ENCODE measurements at regions not wholly inside any gene's neighbourhood (a gene's known extent, or its start where the extent isn't known, plus 50 kb on each side); places are given as distances from the start of the nearest gene placed in this dataset.

GRCh38 chr7:85833066-85833465, 646.2 kb upstream of the SEMA3D start (continued):
- no peak for TF ChIP-seq CTCF (IDR thresholded peaks at IDR 0.05)
- no peak for TF ChIP-seq ZSCAN20 (CRISPR knock-in tag; IDR thresholded peaks at IDR 0.05)
- no peak for TF ChIP-seq NFE2L2 (conservative IDR thresholded peaks at IDR 0.05; ENCODE audit: low read length)
- no peak for TF ChIP-seq POLR2A (IDR thresholded peaks at IDR 0.05; ENCODE audit: low read length)
- no peak for TF ChIP-seq HDAC2 (IDR thresholded peaks at IDR 0.05)
- TF ChIP-seq HOXB13 (CRISPR knock-in tag; IDR thresholded peaks at IDR 0.05; ENCODE audit: low read depth) = no peak
- TF ChIP-seq ZC3H11A (IDR thresholded peaks at IDR 0.05) = no peak
- no peak for TF ChIP-seq MAX (IDR thresholded peaks at IDR 0.05)

- Histone ChIP-seq H3K27ac (no peak overlapping the region), H3K4me3 (no peak overlapping the region), H3K4me1 (no peaks in the 10 kb centered on the region), H3K9me3 (no peaks in the 10 kb centered on the region), H3K4me2 (no peak overlapping the region)
- CTCF ChIA-PET = interaction anchor here (1.7 to 4.7 kb wide), 6 partner anchors 10 to 1896 kb away, joined by 4 to 98 read pairs (median 10); partner anchors contain the start of gene SEMA3D
- TF ChIP-seq MAFK (IDR thresholded peaks at IDR 0.05; ENCODE audit: partially characterized antibody) (peak; percentile 66), RARB (CRISPR knock-in tag; IDR thresholded peaks at IDR 0.05) (no peak)
- POLR2A ChIA-PET = no interaction called here
- ATAC-seq (no peak), FAIRE-seq (no peak), DNase-seq (ENCODE audit: low read depth in 1 of 2, low spot score in 1 of 2) (no peak)
- 0% methylated on average over 1 of the region's 1 CpG for WGBS (ENCODE audit: missing lambda C conversion rate)
Measured at GRCh38 chr7:85830982-85831381, 644.1 kb upstream of the SEMA3D start.

GRCh38 chr7:85829817-85830432, 643.1 kb upstream of the SEMA3D start:
- peak; percentile 74 to 79; a peak in 4 of 6 replicates for ATAC-seq
- no peaks in the 10 kb centered on the region for H3K4me1 ChIP-seq
- no peak overlapping the region for H3K4me3 ChIP-seq
- peak in 1 of 2 experiments; percentile 27 for DNase-seq (ENCODE audit: low read depth in 1 of 2, low spot score in 1 of 2)
- WGBS (ENCODE audit: missing lambda C conversion rate) = 54% methylated on average over 3 of the region's 3 CpGs
- ChIA-PET POLR2A (no interaction called here), CTCF (interaction anchor here (0.6 to 4.7 kb wide), 28 partner anchors 9 to 1897 kb away, joined by 3 to 98 read pairs (median 4); partner anchors contain the start of gene SEMA3D)
- peak; percentile 84 to 87 for TF ChIP-seq RAD21 (conservative IDR thresholded peaks at IDR 0.05 in 1 of 2, IDR thresholded peaks at IDR 0.05 in 1 of 2)
- TF ChIP-seq FOXS1 (CRISPR knock-in tag; IDR thresholded peaks at IDR 0.05) = no peak
- TF ChIP-seq SMC3 (IDR thresholded peaks at IDR 0.05) = peak; percentile 84
- peak; percentile 78 for TF ChIP-seq CTCF (IDR thresholded peaks at IDR 0.05)
- H3K9me3 ChIP-seq = no peaks in the 10 kb centered on the region
- no peak overlapping the region for H3K4me2 ChIP-seq
- FAIRE-seq = peak; percentile 49
- no peak overlapping the region for H3K27ac ChIP-seq

- no peak for ATAC-seq
- no peak overlapping the region for H3K4me3 ChIP-seq
- no peak overlapping the region for H3K27ac ChIP-seq
- CTCF ChIA-PET = interaction anchor here (0.6 to 4.7 kb wide), 21 partner anchors 8 to 1894 kb away, joined by 3 to 98 read pairs (median 5); partner anchors contain the start of gene SEMA3D
- H3K4me1 ChIP-seq = no peaks in the 10 kb centered on the region
- H3K4me2 ChIP-seq = no peak overlapping the region
- TF ChIP-seq RCOR1 (IDR thresholded peaks at IDR 0.05; ENCODE audit: low read depth, low read length) = no peak
- no peak for TF ChIP-seq EHF (CRISPR knock-in tag; IDR thresholded peaks at IDR 0.05)
- no peak for TF ChIP-seq BHLHE40 (IDR thresholded peaks at IDR 0.05; ENCODE audit: low read depth, low read length)
- WGBS (ENCODE audit: missing lambda C conversion rate) = 96% methylated on average over 1 of the region's 1 CpG
- POLR2A ChIA-PET = no interaction called here
- no peak for FAIRE-seq
- DNase-seq (ENCODE audit: low read depth in 1 of 2, low spot score in 1 of 2) = no peak
- no peaks in the 10 kb centered on the region for H3K9me3 ChIP-seq
Measured at GRCh38 chr7:85829176-85829575, 642.3 kb upstream of the SEMA3D start.

Measured in A549 (cell line).